SJSA1 (cell line): ENCODE measurements at regions not wholly inside any gene's neighbourhood (a gene's known extent, or its start where the extent isn't known, plus 50 kb on each side); places are given as distances from the start of the nearest gene placed in this dataset.
"Not testable (repeated sequence)": the region's sequence is repeated elsewhere in the genome, so short reads cannot be mapped to it uniquely, and the experiment has no call there.

Experiments
- DNase-seq, 2 experiments: peaks; one replicate each; pipeline ENCODE4 v3.0.0-alpha.2; 2015 to 2020; ENCODE audit warnings: low spot score in 2 of 2, low read depth in 1 of 2
- H3K27ac ChIP-seq: fragments of 250-450 bp; sonication (Bioruptor Pico); 2 replicates; pipeline ENCODE4 v1.5.1; 2020; ENCODE audit warnings: mild to moderate bottlenecking, moderate library complexity
- H3K27me3 ChIP-seq: fragments of 250-450 bp; sonication (Bioruptor Pico); replicated peaks from 2 replicates; pipeline ENCODE4 v1.5.1; 2020; ENCODE audit warnings: mild to moderate bottlenecking, moderate library complexity
- H3K36me3 ChIP-seq: fragments of 250-450 bp; sonication (Bioruptor Pico); 2 replicates; pipeline ENCODE4 v1.5.1; 2020; ENCODE audit warnings: mild to moderate bottlenecking
- H3K4me1 ChIP-seq: fragments of 250-450 bp; sonication (Bioruptor Pico); replicated peaks from 2 replicates; pipeline ENCODE4 v1.6.1; 2021; ENCODE audit warnings: mild to moderate bottlenecking
- H3K4me3 ChIP-seq: fragments of 250-450 bp; sonication (Bioruptor Pico); 2 replicates; pipeline ENCODE4 v1.5.1; 2020; ENCODE audit warnings: mild to moderate bottlenecking
- H3K9me3 ChIP-seq: fragments of 250-450 bp; sonication (Bioruptor Pico); replicated peaks from 2 replicates; pipeline ENCODE4 v1.5.1; 2020; ENCODE audit warnings: mild to moderate bottlenecking

- no peaks in the 10 kb centered on the region for H3K9me3 ChIP-seq
- no peak overlapping the region for H3K27ac ChIP-seq
- no peaks in the 10 kb centered on the region for H3K36me3 ChIP-seq
- H3K4me1 ChIP-seq: peaks cover 15% of the 10 kb centered on the region
- H3K27me3 ChIP-seq: no peaks in the 10 kb centered on the region
- peak in 1 of 2 experiments; percentile 7 for DNase-seq
- no peak overlapping the region for H3K4me3 ChIP-seq
Observed at GRCh38 chr3:168806871-168807270, 711.1 kb upstream of the GOLIM4 start.

GRCh38 chr3:168803536-168803935 is 707.8 kb upstream of the GOLIM4 start:
- Histone ChIP-seq H3K27ac (no peak overlapping the region), H3K9me3 (no peaks in the 10 kb centered on the region), H3K36me3 (no peaks in the 10 kb centered on the region), H3K4me1 (peaks cover 22% of the 10 kb centered on the region), H3K27me3 (no peaks in the 10 kb centered on the region), H3K4me3 (no peak overlapping the region)
- DNase-seq: no peak

- H3K27ac ChIP-seq: no peak overlapping the region
- no peak overlapping the region for H3K4me3 ChIP-seq
- H3K9me3 ChIP-seq: no peaks in the 10 kb centered on the region
- peaks cover 22% of the 10 kb centered on the region for H3K4me1 ChIP-seq
- no peak for DNase-seq
- H3K27me3 ChIP-seq: no peaks in the 10 kb centered on the region
- H3K36me3 ChIP-seq: no peaks in the 10 kb centered on the region
Observed at GRCh38 chr3:168802766-168803165, 707.0 kb upstream of the GOLIM4 start.

GRCh38 chr3:168801794-168802193 is 706.1 kb upstream of the GOLIM4 start:
- no peaks in the 10 kb centered on the region for H3K36me3 ChIP-seq
- H3K9me3 ChIP-seq: no peaks in the 10 kb centered on the region
- no peaks in the 10 kb centered on the region for H3K27me3 ChIP-seq
- peak in 1 of 2 experiments; percentile 37 for DNase-seq
- no peak overlapping the region for H3K4me3 ChIP-seq
- peaks cover 22% of the 10 kb centered on the region for H3K4me1 ChIP-seq
- 0 out of 2 replicates have a peak overlapping the region, but pooled peaks have one; percentile 24 for H3K27ac ChIP-seq

- H3K9me3 ChIP-seq: no peaks in the 10 kb centered on the region
- no peak overlapping the region for H3K4me3 ChIP-seq
- no peaks in the 10 kb centered on the region for H3K27me3 ChIP-seq
- H3K4me1 ChIP-seq: peaks cover 3% of the 10 kb centered on the region; the same call in 1 of the 2 replicates
- no peak for DNase-seq
- no peaks in the 10 kb centered on the region for H3K36me3 ChIP-seq
- no peak overlapping the region for H3K27ac ChIP-seq
Observed at GRCh38 chr3:168796339-168796738, 700.6 kb upstream of the GOLIM4 start.

- Histone ChIP-seq H3K4me3 (no peak overlapping the region), H3K27ac (no peak overlapping the region), H3K9me3 (no peaks in the 10 kb centered on the region), H3K4me1 (no peaks in the 10 kb centered on the region), H3K36me3 (no peaks in the 10 kb centered on the region), H3K27me3 (no peaks in the 10 kb centered on the region)
- no peak for DNase-seq
Observed at GRCh38 chr3:168794427-168794826, 698.7 kb upstream of the GOLIM4 start.

GRCh38 chr3:168782193-168782592 is 686.5 kb upstream of the GOLIM4 start:
- Histone ChIP-seq H3K27me3 (no peaks in the 10 kb centered on the region), H3K27ac (no peak overlapping the region), H3K36me3 (no peaks in the 10 kb centered on the region), H3K9me3 (no peaks in the 10 kb centered on the region), H3K4me1 (no peaks in the 10 kb centered on the region), H3K4me3 (no peak overlapping the region)
- no peak for DNase-seq

GRCh38 chr3:168779970-168780645 is 684.4 kb upstream of the GOLIM4 start:
- DNase-seq, H3K36me3 ChIP-seq, H3K4me1 ChIP-seq, H3K27ac ChIP-seq, H3K4me3 ChIP-seq, H3K27me3 ChIP-seq, H3K9me3 ChIP-seq: not testable (repeated sequence)

GRCh38 chr3:168753724-168754123 is 658.0 kb upstream of the GOLIM4 start:
- Histone ChIP-seq H3K36me3 (no peaks in the 10 kb centered on the region), H3K27me3 (no peaks in the 10 kb centered on the region), H3K9me3 (no peaks in the 10 kb centered on the region), H3K27ac (no peak overlapping the region), H3K4me1 (no peaks in the 10 kb centered on the region), H3K4me3 (no peak overlapping the region)
- no peak for DNase-seq

GRCh38 chr3:168752339-168752738 is 656.6 kb upstream of the GOLIM4 start:
- Histone ChIP-seq H3K27me3 (no peaks in the 10 kb centered on the region), H3K36me3 (no peaks in the 10 kb centered on the region), H3K9me3 (no peaks in the 10 kb centered on the region), H3K27ac (no peak overlapping the region), H3K4me3 (no peak overlapping the region), H3K4me1 (no peaks in the 10 kb centered on the region)
- DNase-seq: no peak

- H3K36me3 ChIP-seq: no peaks in the 10 kb centered on the region
- H3K4me3 ChIP-seq: no peak overlapping the region
- no peak overlapping the region for H3K27ac ChIP-seq
- H3K4me1 ChIP-seq: no peaks in the 10 kb centered on the region
- no peaks in the 10 kb centered on the region for H3K27me3 ChIP-seq
- H3K9me3 ChIP-seq: no peaks in the 10 kb centered on the region
- DNase-seq: no peak
Observed at GRCh38 chr3:168747697-168748096, 652.0 kb upstream of the GOLIM4 start.

- DNase-seq: no peak
- H3K9me3 ChIP-seq: no peaks in the 10 kb centered on the region
- no peaks in the 10 kb centered on the region for H3K27me3 ChIP-seq
- no peak overlapping the region for H3K4me3 ChIP-seq
- H3K4me1 ChIP-seq: no peaks in the 10 kb centered on the region
- no peaks in the 10 kb centered on the region for H3K36me3 ChIP-seq
- no peak overlapping the region for H3K27ac ChIP-seq
Observed at GRCh38 chr3:168738527-168739325, 643.0 kb upstream of the GOLIM4 start.

GRCh38 chr3:168736202-168736601 is 640.5 kb upstream of the GOLIM4 start:
- H3K27me3 ChIP-seq: no peaks in the 10 kb centered on the region
- no peaks in the 10 kb centered on the region for H3K4me1 ChIP-seq
- no peak for DNase-seq
- H3K27ac ChIP-seq: no peak overlapping the region
- no peaks in the 10 kb centered on the region for H3K36me3 ChIP-seq
- no peaks in the 10 kb centered on the region for H3K9me3 ChIP-seq
- H3K4me3 ChIP-seq: no peak overlapping the region

GRCh38 chr3:168730073-168730472 is 634.3 kb upstream of the GOLIM4 start:
- no peaks in the 10 kb centered on the region for H3K9me3 ChIP-seq

More at GRCh38 chr3:168730073-168730472, 634.3 kb upstream of the GOLIM4 start:
- DNase-seq: no peak
- H3K36me3 ChIP-seq: no peaks in the 10 kb centered on the region
- H3K4me3 ChIP-seq: no peak overlapping the region
- H3K4me1 ChIP-seq: no peaks in the 10 kb centered on the region
- no peak overlapping the region for H3K27ac ChIP-seq
- H3K27me3 ChIP-seq: no peaks in the 10 kb centered on the region
